Mesendoderm (in vitro differentiated cells): ENCODE measurements at regions not wholly inside any gene's neighbourhood (a gene's known extent, or its start where the extent isn't known, plus 50 kb on each side); places are given as distances from the start of the nearest gene placed in this dataset.

Experiments
- DNase-seq: peaks from one replicate; pipeline ENCODE4 v3.0.0; 2013
- H2AK5ac ChIP-seq: 2 replicates; pipeline ENCODE4 v1.6.1; 2013; ENCODE audit warnings: low read length, inconsistent platforms
- H2BK120ac ChIP-seq: 2 replicates; pipeline ENCODE4 v1.6.1; 2013; ENCODE audit warnings: low read depth, mild to moderate bottlenecking, low read length, moderate library complexity, mixed read lengths
- H2BK15ac ChIP-seq: replicated peaks from 2 replicates; pipeline ENCODE4 v1.6.1; 2013; ENCODE audit warnings: low read depth, mild to moderate bottlenecking, moderate library complexity
- H2BK5ac ChIP-seq: 2 replicates; pipeline ENCODE4 v1.6.1; 2013; ENCODE audit warnings: low read length, inconsistent platforms
- H3K18ac ChIP-seq: 2 replicates; pipeline ENCODE4 v1.6.1; 2013; ENCODE audit warnings: mild to moderate bottlenecking, low read length, mixed read lengths
- H3K23ac ChIP-seq: one replicate; pipeline ENCODE4 v1.6.1; 2013; ENCODE audit warnings: low read length
- H3K27ac ChIP-seq: 2 replicates; pipeline ENCODE4 v1.5.1; 2013; ENCODE audit warnings: low read depth, mild to moderate bottlenecking, inconsistent platforms, low read length, moderate library complexity
- H3K27me3 ChIP-seq: 2 replicates; pipeline ENCODE4 v1.6.1; 2013; ENCODE audit warnings: low read length, control low read depth, mild to moderate bottlenecking, inconsistent platforms; ENCODE audit not compliant: insufficient read depth, poor library complexity
- H3K36me3 ChIP-seq: 2 replicates; pipeline ENCODE4 v1.6.1; 2013; ENCODE audit warnings: low read length, inconsistent platforms; ENCODE audit not compliant: control insufficient read depth, insufficient read depth
- H3K4ac ChIP-seq: one replicate; pipeline ENCODE4 v1.6.1; 2013; ENCODE audit warnings: low read depth, mild to moderate bottlenecking, low read length, moderate library complexity
- H3K4me1 ChIP-seq: 2 replicates; pipeline ENCODE4 v1.6.1; 2013; ENCODE audit warnings: low read depth, low read length, inconsistent platforms; ENCODE audit not compliant: control insufficient read depth
- H3K4me2 ChIP-seq: 2 replicates; pipeline ENCODE4 v1.6.1; 2013; ENCODE audit warnings: low read length
- H3K4me3 ChIP-seq: 2 replicates; pipeline ENCODE4 v1.5.1; 2013; ENCODE audit warnings: mild to moderate bottlenecking, low read length
- H3K56ac ChIP-seq: one replicate; pipeline ENCODE4 v1.6.1; 2013; ENCODE audit warnings: low read length
- H3K79me1 ChIP-seq: 2 replicates; pipeline ENCODE4 v1.6.1; 2013; ENCODE audit warnings: low read length, inconsistent platforms
- H3K79me2 ChIP-seq: 2 replicates; pipeline ENCODE4 v1.6.1; 2013; ENCODE audit warnings: mild to moderate bottlenecking, low read length; ENCODE audit not compliant: control insufficient read depth, insufficient read depth
- H3K9ac ChIP-seq: 2 replicates; pipeline ENCODE4 v1.6.1; 2013; ENCODE audit warnings: low read length, inconsistent platforms
- H4K5ac ChIP-seq: one replicate; pipeline ENCODE4 v1.6.1; 2013; ENCODE audit warnings: low read length
- H4K8ac ChIP-seq: one replicate; pipeline ENCODE4 v1.6.1; 2013; ENCODE audit warnings: low read depth, mild to moderate bottlenecking, control low read depth, low read length, moderate library complexity
- WGBS: extraction: QIAGEN DNeasy Blood & Tissue Kit; methylation state at CpG from one replicate; pipeline ENCODE4 v1.1.7; 2013; ENCODE audit warnings: low lambda C conversion rate, missing lambda C conversion rate; ENCODE audit not compliant: insufficient coverage; ENCODE audit errors: extremely low coverage; 5-methylcytosine and 5-hydroxymethylcytosine counted together

DNA sequence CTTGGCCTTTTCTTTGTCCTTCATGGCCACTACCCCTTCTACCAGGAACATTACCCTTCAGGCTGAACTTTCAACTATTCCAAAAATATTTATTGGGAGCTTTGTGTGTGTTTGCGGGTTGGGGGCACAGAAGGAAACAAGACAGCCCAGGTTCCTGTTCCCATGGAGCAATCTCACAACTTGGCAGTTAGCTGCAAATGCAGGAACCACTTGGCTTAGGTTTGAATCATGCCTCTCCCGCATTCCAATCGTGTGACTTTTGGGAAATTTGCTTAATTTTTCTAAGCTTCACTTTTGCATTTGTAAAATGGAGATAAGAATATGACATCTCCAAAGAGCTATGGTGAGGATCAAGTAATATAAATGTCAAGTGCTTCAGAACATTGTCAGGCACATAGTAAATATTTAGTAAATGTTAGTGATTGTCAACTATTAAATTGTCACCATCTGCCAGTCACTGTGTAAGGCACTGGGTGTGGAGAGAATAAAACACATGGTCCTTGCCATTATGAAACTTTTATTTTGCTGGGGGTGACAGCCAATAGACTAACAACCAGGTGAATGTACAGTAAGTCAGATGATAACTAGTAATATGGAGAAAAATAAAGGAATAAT is 277.1 kb downstream of the SNX13 start:
- no peak overlapping the region for H2BK15ac ChIP-seq
- no peaks in the 10 kb centered on the region for H3K79me2 ChIP-seq
- H3K4me3 ChIP-seq, result no peak overlapping the region
- no peaks in the 10 kb centered on the region for H3K36me3 ChIP-seq
- H4K8ac ChIP-seq, result no peak overlapping the region
- H3K4me1 ChIP-seq, result peaks cover 6% of the 10 kb centered on the region
- WGBS, result no CpG with 5 or more reads among the region's 3 CpGs
- no peak overlapping the region for H3K4ac ChIP-seq
- H3K27me3 ChIP-seq, result no peaks in the 10 kb centered on the region
- peak overlapping the region; percentile 17 for H3K23ac ChIP-seq
- H3K56ac ChIP-seq, result no peak overlapping the region
- no peak overlapping the region for H4K5ac ChIP-seq
- H3K18ac ChIP-seq, result no peak overlapping the region
- peak; percentile 39 for DNase-seq
- no peak overlapping the region for H2BK120ac ChIP-seq
- no peaks in the 10 kb centered on the region for H3K79me1 ChIP-seq
- no peak overlapping the region for H3K4me2 ChIP-seq
- H3K9ac ChIP-seq, result no peak overlapping the region
- no peak overlapping the region for H2AK5ac ChIP-seq
- no peak overlapping the region for H3K27ac ChIP-seq
- H2BK5ac ChIP-seq, result no peak overlapping the region

DNA sequence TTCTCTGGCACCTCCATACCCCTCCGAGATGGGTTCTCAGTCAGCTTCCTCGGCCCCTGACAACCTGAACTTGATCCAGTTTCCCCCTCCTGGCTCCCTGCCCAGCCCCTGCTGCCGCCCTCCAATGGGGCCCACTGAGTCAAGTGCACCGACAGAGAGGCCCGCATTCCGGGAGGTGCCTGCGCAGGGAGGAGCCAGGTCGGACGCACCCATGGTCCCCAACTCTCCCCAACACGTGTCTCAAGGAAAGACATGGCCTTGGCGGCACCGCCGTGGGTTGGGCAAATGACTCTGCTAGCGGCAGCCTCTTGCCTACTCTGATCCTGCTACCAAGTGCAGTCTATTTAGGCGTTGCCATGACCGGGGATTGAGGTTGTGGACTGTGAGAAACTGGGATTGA is 275.3 kb downstream of the SNX13 start:
- WGBS, result no CpG with 5 or more reads among the region's 16 CpGs
- Histone ChIP-seq H3K4me2 (no peak overlapping the region), H2BK5ac (no peak overlapping the region), H3K4me1 (peaks cover 6% of the 10 kb centered on the region), H3K79me2 (no peaks in the 10 kb centered on the region), H3K9ac (no peak overlapping the region), H3K36me3 (no peaks in the 10 kb centered on the region), H3K27me3 (no peaks in the 10 kb centered on the region), H3K79me1 (no peaks in the 10 kb centered on the region), H4K5ac (no peak overlapping the region), H3K23ac (no peak overlapping the region), H3K27ac (no peak overlapping the region), H3K18ac (no peak overlapping the region), H3K56ac (no peak overlapping the region), H2AK5ac (no peak overlapping the region), H4K8ac (no peak overlapping the region), H2BK15ac (no peak overlapping the region), H3K4me3 (no peak overlapping the region), H2BK120ac (no peak overlapping the region), H3K4ac (no peak overlapping the region)
- DNase-seq, result no peak

- Histone ChIP-seq H2BK15ac (no peak overlapping the region), H3K79me1 (no peaks in the 10 kb centered on the region), H3K4me2 (no peak overlapping the region), H3K18ac (no peak overlapping the region), H3K27me3 (no peaks in the 10 kb centered on the region), H4K8ac (no peak overlapping the region), H3K79me2 (no peaks in the 10 kb centered on the region), H2BK5ac (no peak overlapping the region), H3K23ac (no peak overlapping the region), H3K4me3 (no peak overlapping the region), H3K4ac (no peak overlapping the region), H4K5ac (no peak overlapping the region), H3K27ac (no peak overlapping the region), H3K4me1 (no peaks in the 10 kb centered on the region), H2AK5ac (no peak overlapping the region), H2BK120ac (no peak overlapping the region), H3K56ac (no peak overlapping the region), H3K36me3 (no peaks in the 10 kb centered on the region), H3K9ac (no peak overlapping the region)
- DNase-seq, result no peak
Measured at GRCh38 chr7:17668122-17668521, 272.2 kb downstream of the SNX13 start.

- Histone ChIP-seq H4K8ac (no peak overlapping the region), H3K79me1 (no peaks in the 10 kb centered on the region), H3K23ac (no peak overlapping the region), H3K9ac (no peak overlapping the region), H3K27ac (no peak overlapping the region), H3K4me1 (no peaks in the 10 kb centered on the region), H3K18ac (no peak overlapping the region), H3K27me3 (no peaks in the 10 kb centered on the region), H2BK5ac (no peak overlapping the region), H2BK120ac (no peak overlapping the region), H2AK5ac (no peak overlapping the region), H3K4me2 (no peak overlapping the region), H4K5ac (no peak overlapping the region), H3K4ac (no peak overlapping the region), H2BK15ac (no peak overlapping the region), H3K56ac (no peak overlapping the region), H3K79me2 (no peaks in the 10 kb centered on the region), H3K36me3 (no peaks in the 10 kb centered on the region), H3K4me3 (no peak overlapping the region)
- no CpG with 5 or more reads among the region's 4 CpGs for WGBS
- DNase-seq, result no peak
Measured at GRCh38 chr7:17669204-17669603, 271.1 kb downstream of the SNX13 start.

DNA sequence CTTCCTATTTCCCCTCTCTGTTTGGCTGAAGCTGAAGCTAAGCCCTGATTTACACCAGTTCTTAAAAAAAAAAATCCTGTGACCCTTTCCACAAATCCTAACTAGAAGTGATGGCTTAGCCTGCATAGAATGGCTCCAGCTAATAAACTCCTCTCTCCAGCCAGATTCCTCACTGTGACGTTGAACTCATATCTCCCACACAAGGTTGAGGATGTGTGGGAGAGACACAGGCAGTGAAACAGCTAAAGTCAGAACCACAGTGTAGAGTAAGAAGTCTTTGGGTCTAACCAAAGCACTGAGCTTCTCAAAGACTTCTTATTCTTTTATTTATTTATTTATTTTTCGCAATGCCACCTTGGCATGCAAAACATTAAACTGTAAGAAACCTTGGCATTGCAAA is 268.3 kb downstream of the SNX13 start:
- H3K18ac ChIP-seq, result no peak overlapping the region
- no peak overlapping the region for H3K56ac ChIP-seq
- no peaks in the 10 kb centered on the region for H3K4me1 ChIP-seq
- H3K4me2 ChIP-seq, result no peak overlapping the region
- H3K79me1 ChIP-seq, result no peaks in the 10 kb centered on the region
- no peak overlapping the region for H3K23ac ChIP-seq
- no peak overlapping the region for H4K5ac ChIP-seq
- no peak overlapping the region for H2BK15ac ChIP-seq
- no peak overlapping the region for H2BK5ac ChIP-seq
- no peak overlapping the region for H3K4ac ChIP-seq
- DNase-seq, result no peak
- no peaks in the 10 kb centered on the region for H3K27me3 ChIP-seq
- H2AK5ac ChIP-seq, result no peak overlapping the region
- H2BK120ac ChIP-seq, result no peak overlapping the region
- no peaks in the 10 kb centered on the region for H3K79me2 ChIP-seq
- H3K4me3 ChIP-seq, result no peak overlapping the region
- no peak overlapping the region for H4K8ac ChIP-seq
- WGBS, result no CpG with 5 or more reads among the region's 2 CpGs
- H3K27ac ChIP-seq, result no peak overlapping the region
- H3K9ac ChIP-seq, result no peak overlapping the region
- H3K36me3 ChIP-seq, result no peaks in the 10 kb centered on the region

GRCh38 chr7:17672783-17673182 is 267.5 kb downstream of the SNX13 start:
- no peak for DNase-seq
- Histone ChIP-seq H3K79me1 (no peaks in the 10 kb centered on the region), H3K23ac (no peak overlapping the region), H3K79me2 (no peaks in the 10 kb centered on the region), H2BK120ac (no peak overlapping the region), H3K4ac (no peak overlapping the region), H3K4me2 (no peak overlapping the region), H2AK5ac (no peak overlapping the region), H3K18ac (no peak overlapping the region), H3K36me3 (no peaks in the 10 kb centered on the region), H4K8ac (no peak overlapping the region), H3K27ac (no peak overlapping the region), H3K27me3 (no peaks in the 10 kb centered on the region), H4K5ac (no peak overlapping the region), H3K56ac (no peak overlapping the region), H2BK5ac (no peak overlapping the region), H3K4me3 (no peak overlapping the region), H3K9ac (no peak overlapping the region), H2BK15ac (no peak overlapping the region), H3K4me1 (no peaks in the 10 kb centered on the region)
- no CpG with 5 or more reads among the region's 4 CpGs for WGBS
